ENCODE measurements at regions not wholly inside any gene's neighbourhood (a gene's known extent, or its start where the extent isn't known, plus 50 kb on each side); places are given as distances from the start of the nearest gene placed in this dataset.

DNA sequence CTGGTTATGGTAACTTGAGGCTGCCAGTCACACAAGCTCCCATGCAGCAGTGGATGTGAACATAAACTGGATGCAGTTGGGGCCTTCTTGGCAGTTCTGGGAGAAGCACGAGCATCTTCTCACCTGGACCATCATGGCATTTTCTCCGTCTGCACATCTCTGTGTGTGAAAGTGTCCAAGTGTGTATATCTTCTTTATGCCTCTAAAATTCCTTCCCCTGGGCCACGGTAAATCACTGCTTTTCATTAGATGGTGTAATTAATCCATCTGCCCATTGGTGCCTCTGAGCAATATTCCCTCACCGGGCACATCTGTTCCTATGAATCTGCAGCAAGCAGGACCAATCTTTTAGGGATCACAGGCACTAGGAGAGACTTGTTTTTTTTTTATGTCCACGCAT, 138.0 kb downstream of the MAP3K7 start:
- Histone ChIP-seq H3K9me2 (ENCODE audit: low read depth, low read length) (no peaks in the 10 kb centered on the region), H3K4me3 (ENCODE audit: low read depth, low read length, poor library complexity, severe bottlenecking) (no peak overlapping the region), H3K36me3 (ENCODE audit: insufficient read depth, low read length) (no peaks in the 10 kb centered on the region), H2AFZ (ENCODE audit: low read length) (no peak overlapping the region), H3K4me2 (ENCODE audit: low read length) (no peak overlapping the region), H3F3A (ENCODE audit: insufficient read depth, low read length) (no peaks in the 10 kb centered on the region), H3K79me2 (ENCODE audit: insufficient read depth, low read length) (no peaks in the 10 kb centered on the region), H3K9ac (ENCODE audit: low read length) (no peak overlapping the region), H3K27me3 (ENCODE audit: insufficient read depth, low read length) (no peaks in the 10 kb centered on the region), H3K27ac (ENCODE audit: low read depth, low read length, poor library complexity, severe bottlenecking) (no peak overlapping the region), H3K9me3 (ENCODE audit: low read length) (no peaks in the 10 kb centered on the region), H4K20me1 (ENCODE audit: insufficient read depth, low read length) (no peaks in the 10 kb centered on the region), H3K4me1 (ENCODE audit: insufficient read depth, low read length, severe bottlenecking) (peaks cover 24% of the 10 kb centered on the region)
- TF ChIP-seq EZH2 (IDR thresholded peaks at IDR 0.05; ENCODE audit: borderline replicate concordance, low read length): no peak
- TF ChIP-seq, protein P1, sequence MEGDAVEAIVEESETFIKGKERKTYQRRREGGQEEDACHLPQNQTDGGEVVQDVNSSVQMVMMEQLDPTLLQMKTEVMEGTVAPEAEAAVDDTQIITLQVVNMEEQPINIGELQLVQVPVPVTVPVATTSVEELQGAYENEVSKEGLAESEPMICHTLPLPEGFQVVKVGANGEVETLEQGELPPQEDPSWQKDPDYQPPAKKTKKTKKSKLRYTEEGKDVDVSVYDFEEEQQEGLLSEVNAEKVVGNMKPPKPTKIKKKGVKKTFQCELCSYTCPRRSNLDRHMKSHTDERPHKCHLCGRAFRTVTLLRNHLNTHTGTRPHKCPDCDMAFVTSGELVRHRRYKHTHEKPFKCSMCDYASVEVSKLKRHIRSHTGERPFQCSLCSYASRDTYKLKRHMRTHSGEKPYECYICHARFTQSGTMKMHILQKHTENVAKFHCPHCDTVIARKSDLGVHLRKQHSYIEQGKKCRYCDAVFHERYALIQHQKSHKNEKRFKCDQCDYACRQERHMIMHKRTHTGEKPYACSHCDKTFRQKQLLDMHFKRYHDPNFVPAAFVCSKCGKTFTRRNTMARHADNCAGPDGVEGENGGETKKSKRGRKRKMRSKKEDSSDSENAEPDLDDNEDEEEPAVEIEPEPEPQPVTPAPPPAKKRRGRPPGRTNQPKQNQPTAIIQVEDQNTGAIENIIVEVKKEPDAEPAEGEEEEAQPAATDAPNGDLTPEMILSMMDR (IDR thresholded peaks at IDR 0.05; ENCODE audit: low read length): no peak

DNA sequence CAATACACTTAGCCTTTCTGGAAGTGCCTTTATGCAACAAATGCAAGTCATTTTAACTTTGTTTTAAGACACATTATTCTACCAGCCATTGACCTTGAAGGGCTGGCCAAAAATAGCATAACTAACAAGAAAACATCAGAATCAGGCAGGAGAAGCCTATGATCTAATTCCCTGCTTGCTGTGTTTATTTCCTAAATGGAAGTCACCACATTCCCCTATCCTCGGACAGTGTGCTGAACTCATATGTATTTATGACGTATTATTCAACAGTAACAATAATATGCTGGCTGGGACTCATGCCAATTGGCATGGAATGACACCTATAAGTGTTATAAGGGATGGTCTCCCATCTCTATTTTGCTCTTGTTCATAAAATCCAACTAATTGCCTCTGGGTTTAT, 140.7 kb downstream of the MAP3K7 start:
- TF ChIP-seq EZH2 (IDR thresholded peaks at IDR 0.05; ENCODE audit: borderline replicate concordance, low read length): no peak
- TF ChIP-seq, protein P1 (IDR thresholded peaks at IDR 0.05; ENCODE audit: low read length): no peak
- Histone ChIP-seq H3K27ac (ENCODE audit: low read depth, low read length, poor library complexity, severe bottlenecking) (no peak overlapping the region), H3F3A (ENCODE audit: insufficient read depth, low read length) (no peaks in the 10 kb centered on the region), H4K20me1 (ENCODE audit: insufficient read depth, low read length) (no peaks in the 10 kb centered on the region), H3K36me3 (ENCODE audit: insufficient read depth, low read length) (no peaks in the 10 kb centered on the region), H3K9me3 (ENCODE audit: low read length) (no peaks in the 10 kb centered on the region), H3K9ac (ENCODE audit: low read length) (no peak overlapping the region), H3K27me3 (ENCODE audit: insufficient read depth, low read length) (no peaks in the 10 kb centered on the region), H3K4me1 (ENCODE audit: insufficient read depth, low read length, severe bottlenecking) (peaks cover 26% of the 10 kb centered on the region), H3K4me2 (ENCODE audit: low read length) (no peak overlapping the region), H3K9me2 (ENCODE audit: low read depth, low read length) (no peaks in the 10 kb centered on the region), H3K79me2 (ENCODE audit: insufficient read depth, low read length) (no peaks in the 10 kb centered on the region), H2AFZ (ENCODE audit: low read length) (no peak overlapping the region), H3K4me3 (ENCODE audit: low read depth, low read length, poor library complexity, severe bottlenecking) (no peak overlapping the region)

DNA sequence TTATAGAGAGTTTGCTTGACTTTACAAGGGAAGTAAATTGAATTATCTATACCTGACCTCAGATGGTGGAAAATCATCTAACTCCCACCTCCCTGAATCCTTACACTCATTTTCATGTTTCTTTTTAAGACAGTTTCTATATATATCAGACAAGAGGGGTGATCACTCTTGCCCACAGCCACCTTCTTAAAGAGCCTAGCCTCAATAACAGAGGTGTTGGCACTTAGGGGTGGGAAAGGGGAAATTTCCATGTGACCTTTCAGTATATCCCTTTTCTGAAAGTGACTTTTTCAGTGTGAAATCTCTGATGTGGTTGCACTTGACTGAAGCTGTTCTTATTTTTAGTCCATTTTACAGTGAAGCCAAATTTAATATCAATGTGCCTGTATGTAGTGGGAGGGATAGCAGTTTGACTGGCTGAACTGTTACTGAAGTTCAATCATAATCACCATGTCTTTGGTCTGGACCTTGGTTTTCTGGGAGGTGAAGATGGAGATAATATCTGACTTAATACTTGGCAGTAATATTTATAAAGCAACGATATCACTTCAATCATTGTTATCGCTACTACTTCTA, 141.3 kb downstream of the MAP3K7 start:
- Histone ChIP-seq H3F3A (ENCODE audit: insufficient read depth, low read length) (no peaks in the 10 kb centered on the region), H3K4me3 (ENCODE audit: low read depth, low read length, poor library complexity, severe bottlenecking) (no peak overlapping the region), H3K9ac (ENCODE audit: low read length) (no peak overlapping the region), H3K27me3 (ENCODE audit: insufficient read depth, low read length) (no peaks in the 10 kb centered on the region), H3K4me2 (ENCODE audit: low read length) (no peak overlapping the region), H3K36me3 (ENCODE audit: insufficient read depth, low read length) (no peaks in the 10 kb centered on the region), H4K20me1 (ENCODE audit: insufficient read depth, low read length) (no peaks in the 10 kb centered on the region), H3K79me2 (ENCODE audit: insufficient read depth, low read length) (no peaks in the 10 kb centered on the region), H3K4me1 (ENCODE audit: insufficient read depth, low read length, severe bottlenecking) (peaks cover 26% of the 10 kb centered on the region), H3K27ac (ENCODE audit: low read depth, low read length, poor library complexity, severe bottlenecking) (no peak overlapping the region), H2AFZ (ENCODE audit: low read length) (no peak overlapping the region), H3K9me3 (ENCODE audit: low read length) (no peaks in the 10 kb centered on the region), H3K9me2 (ENCODE audit: low read depth, low read length) (no peaks in the 10 kb centered on the region)
- no peak for TF ChIP-seq EZH2 (IDR thresholded peaks at IDR 0.05; ENCODE audit: borderline replicate concordance, low read length)
- TF ChIP-seq, protein P1 (IDR thresholded peaks at IDR 0.05; ENCODE audit: low read length): no peak
